ENCODE measurements at regions not wholly inside any gene's neighbourhood (a gene's known extent, or its start where the extent isn't known, plus 50 kb on each side); places are given as distances from the start of the nearest gene placed in this dataset.

DNA sequence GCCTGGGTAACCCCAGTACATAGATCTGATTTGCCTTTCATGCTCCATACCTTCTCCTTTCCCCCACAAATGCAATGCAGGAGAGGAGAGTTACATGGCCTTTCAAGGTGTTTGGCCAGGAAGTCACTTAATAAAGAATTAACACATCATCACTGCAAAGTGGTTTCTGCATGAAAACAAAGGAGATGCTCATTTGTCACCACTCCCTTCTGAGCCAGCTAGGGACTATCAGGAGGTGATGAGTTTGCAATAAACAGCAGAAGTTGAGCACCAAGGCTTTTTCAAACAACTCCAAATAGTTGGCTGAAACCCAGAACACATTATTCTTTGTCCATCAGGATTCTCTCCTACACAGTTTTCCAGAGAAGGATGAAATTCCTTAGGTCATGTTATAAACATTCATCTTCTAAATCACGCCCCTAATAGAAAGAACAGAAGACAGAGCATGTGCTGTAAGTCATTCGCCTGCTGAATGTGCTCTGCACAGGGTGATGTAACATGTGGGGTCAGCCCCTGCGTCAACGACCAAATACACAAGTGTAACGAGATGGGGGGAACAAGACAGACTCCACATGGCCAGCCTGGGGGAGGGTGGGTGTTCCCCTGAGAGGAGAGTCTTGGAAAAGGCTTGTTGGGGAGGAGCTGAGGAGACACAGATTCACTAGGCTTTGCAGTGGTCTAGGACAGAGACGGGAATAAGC is 87.3 kb upstream of the RMDN2 start:
- peak; percentile 66 to 68 for DNase-seq (ENCODE audit: low read depth in 2 of 2)

DNA sequence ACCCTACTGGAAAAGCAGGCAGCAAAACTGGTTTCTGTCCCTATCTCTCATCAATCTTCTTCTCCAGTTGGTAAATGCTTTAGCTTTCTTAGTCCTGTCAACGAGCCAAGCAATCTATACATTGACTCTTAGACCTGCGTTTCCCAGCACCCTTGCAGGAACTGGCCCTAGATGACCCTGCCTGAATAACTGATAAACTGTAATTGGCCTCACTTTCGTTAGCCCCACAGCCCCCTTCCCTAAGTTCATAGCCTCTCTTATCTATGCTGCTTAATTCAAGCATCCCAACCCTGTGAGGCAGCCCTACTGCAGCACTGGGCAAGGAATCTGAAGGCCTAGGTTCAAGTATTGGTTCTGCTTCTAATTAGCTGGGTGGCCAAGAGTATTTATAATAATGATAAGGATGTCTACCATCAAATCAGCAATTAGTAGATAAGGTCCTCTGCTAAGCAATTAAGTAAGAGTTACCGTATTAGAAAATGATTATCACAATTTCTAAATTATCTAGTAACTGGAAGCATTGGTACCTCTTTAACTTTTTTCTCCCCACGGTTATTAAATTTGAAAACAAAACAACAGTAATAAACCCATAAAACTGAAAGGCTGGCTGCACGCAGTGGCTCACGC is 86.4 kb upstream of the RMDN2 start:
- DNase-seq (ENCODE audit: low read depth in 2 of 2): no peak

DNA sequence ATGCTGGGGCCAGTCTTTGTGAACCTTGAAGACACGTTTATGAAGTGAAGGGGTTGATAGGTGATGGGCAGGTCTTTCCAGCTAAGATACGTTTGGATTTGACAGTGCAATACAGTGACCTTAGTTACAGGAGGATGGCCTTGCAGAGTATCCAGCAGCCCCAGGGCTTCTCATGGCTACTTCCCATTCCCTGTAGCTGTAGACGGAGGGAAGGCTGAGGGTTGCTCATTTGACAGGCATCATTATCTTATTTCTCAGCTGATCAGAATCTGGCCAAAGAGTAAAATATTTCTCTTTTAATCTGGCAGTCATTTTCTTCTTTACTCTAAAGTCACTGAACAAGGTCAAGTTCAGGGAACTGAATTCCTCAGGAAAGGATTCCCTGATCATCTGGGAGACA is 85.1 kb upstream of the RMDN2 start:
- DNase-seq (ENCODE audit: low read depth in 2 of 2): no peak

DNA sequence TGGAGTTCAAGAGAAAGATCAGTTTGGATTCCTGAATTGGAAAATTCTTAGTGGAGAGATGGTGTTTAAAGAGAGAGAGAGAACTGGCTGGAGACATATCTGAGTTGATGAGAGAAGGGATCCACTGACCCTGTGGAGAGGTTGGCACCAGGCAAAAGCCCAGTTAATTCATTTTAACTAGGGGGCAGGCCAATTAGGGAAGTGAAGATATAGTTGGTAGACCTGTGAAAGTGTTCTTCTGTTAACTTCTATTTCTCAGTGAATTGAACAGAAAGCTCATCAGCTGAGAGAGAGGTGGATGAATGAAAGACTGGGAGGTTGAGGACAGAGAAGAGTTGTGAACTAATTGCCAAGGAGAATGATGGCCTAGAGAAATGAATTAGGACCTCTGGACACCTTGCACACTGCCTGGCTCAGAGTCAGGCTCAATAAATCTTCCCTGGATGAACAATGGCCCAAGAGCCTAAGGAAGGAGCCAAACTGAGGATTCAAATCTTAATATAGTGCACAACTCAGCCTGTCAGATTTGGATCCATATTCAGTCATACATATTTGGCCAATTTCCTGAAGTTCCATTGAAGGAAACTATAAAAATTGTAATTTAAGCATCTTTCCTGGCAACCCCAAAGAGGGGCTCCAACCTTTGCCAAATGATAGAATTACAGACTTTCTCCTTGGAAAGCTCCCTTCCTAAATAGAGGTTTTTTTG is 82.2 kb upstream of the RMDN2 start:
- no peak for DNase-seq (ENCODE audit: low read depth in 2 of 2)

DNA sequence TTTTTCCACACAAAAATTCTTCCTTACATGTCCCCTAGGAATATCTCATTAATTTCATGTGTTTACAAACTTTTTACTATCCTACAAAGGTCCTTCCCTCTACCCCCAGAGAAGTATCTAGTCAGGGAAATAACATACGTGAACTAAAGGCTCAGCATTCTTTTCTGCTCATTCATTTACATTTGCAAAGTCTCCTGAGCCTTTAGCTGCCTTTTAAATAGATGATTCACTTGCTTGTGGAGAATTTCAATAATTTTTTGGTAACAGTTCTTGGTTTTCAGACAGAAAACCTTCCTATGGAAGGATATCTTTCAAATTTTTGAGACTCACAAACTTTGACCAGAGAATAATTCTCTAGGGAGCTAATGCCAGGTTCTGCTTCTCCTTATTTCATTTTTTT is 81.5 kb upstream of the RMDN2 start:
- DNase-seq (ENCODE audit: low read depth in 2 of 2): peak; percentile 77 to 84

DNA sequence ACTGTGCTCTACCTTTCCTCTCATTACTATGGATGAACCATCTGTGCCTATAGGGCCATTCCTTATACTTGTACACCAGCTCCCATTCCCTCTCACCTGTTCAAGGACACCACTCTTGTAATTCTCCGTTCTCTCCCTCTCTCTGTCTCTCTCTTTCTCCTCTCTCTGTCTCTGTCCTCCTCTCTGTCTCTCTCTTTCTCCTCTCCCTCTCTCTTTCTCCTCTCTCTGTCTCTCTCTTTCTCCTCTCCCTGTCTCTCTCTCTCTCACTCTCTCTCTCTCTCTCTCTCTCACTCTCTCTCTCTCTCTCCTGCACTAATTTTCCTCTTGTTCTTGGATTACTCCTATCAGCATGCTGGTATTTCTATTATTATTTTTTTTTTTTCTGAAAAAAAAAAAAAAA is 78.9 kb upstream of the RMDN2 start:
- no peak for DNase-seq (ENCODE audit: low read depth in 2 of 2)

DNA sequence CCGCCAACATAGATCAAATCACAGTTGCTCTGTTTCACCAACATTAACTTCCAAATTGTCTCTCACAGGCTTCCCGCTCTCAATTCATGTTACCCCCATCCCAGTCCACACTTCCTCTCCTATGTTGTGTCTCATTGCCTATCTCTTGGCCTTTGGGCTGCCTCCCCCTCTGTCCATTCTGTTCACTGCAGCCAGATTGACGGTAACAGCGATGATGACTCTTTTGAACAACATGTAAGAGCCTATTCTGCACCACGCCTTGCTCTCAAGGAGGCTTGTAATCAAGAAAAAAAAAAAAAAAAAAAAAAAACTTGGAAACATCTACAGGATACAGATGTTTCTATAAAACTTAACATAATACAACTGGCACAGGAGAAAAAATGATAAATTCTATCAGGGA is 77.3 kb upstream of the RMDN2 start:
- DNase-seq (ENCODE audit: low read depth in 2 of 2): no peak

DNA sequence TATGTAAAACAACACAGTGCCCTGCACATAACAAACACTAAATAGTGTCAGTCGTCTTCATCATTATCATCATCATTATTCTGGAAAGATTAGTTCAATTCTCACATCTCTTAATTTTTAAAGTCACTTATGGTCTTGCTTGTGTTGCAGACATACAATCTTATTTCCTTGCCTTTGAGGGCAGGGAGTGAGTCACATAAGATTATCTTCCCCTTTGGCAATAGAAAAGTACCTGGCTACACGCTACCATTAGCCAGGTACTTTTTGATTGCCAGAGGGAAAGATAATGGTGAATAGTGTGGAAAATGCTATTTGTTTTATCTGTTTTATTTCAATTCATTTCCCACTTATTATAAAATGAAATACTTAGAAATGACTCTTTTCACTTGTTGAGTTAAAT is 76.6 kb upstream of the RMDN2 start:
- no peak for DNase-seq (ENCODE audit: low read depth in 2 of 2)

DNA sequence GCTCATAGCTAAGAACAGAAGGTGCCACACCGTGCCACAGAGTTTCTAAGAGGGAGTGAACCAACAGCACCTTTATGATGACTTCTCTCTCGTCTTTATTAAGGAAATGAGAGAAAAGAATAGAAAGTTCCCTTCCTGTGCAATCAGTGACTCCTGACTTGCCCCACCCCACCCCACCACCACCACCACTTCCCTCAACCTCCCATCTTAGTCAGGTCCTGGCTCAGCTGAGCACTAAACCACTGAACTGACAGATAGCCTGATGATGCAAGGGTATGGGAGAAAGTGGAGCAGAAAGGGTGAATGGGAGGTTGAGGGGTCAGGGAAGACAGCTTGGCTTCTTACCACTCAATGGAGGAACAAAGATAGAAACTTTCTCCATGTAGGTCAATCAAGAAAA is 75.2 kb upstream of the RMDN2 start:
- no peak for DNase-seq (ENCODE audit: low read depth in 2 of 2)

DNA sequence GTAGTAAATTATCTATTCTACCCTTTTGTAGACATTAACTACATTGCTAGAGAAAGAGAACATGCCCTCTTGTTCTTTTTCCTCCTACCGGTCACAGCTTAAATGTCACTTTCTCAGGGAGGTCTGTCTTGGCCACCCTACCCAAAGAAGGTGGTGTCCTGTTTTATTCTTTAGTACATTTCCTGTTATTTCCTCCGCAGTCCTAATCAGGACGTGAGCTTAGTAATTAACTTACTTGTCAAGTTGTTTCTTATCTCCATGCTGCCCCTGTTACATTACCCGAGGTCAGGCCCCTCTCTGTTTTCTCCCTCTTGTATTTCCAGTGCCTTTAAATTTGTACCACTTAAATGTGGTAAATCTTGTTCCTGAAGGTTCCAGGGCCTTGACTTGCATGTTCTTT is 73.7 kb upstream of the RMDN2 start:
- no peak for DNase-seq (ENCODE audit: low read depth in 2 of 2)

DNA sequence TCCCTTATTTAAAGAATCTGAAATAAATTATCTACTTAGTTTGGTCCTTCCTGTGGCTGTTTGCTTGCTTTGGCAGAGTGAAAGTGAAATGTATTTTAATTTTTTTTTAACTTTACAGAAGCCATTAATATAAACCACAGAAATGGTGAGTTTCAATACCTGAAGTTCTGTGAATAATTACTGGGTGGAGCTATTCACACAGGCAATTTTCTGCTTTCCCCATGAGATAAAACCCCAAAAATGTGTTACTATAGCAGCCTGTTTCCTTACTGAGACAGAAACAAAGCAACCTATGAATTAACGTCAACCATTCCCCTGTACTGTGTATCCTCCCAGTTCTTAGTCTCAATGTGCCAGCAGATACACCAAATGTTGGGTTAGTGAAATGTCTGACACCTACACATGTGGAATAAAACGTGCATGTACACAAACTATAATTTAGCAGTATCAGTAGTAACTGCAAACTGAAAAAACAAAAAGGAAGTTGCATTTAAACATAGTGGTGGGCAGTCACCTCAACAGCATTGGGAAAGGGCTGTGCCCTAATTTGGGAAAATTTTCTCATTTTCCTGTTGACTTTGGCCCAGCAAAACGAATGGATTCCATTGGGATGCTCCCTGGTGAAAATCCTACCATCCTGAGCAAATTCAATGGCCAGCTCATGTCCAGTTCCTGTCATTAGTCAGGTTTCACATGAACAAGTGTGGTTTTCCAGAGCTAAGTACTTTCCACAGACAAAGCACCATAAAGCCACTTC is 73.1 kb upstream of the RMDN2 start:
- DNase-seq (ENCODE audit: low read depth in 2 of 2): no peak

DNA sequence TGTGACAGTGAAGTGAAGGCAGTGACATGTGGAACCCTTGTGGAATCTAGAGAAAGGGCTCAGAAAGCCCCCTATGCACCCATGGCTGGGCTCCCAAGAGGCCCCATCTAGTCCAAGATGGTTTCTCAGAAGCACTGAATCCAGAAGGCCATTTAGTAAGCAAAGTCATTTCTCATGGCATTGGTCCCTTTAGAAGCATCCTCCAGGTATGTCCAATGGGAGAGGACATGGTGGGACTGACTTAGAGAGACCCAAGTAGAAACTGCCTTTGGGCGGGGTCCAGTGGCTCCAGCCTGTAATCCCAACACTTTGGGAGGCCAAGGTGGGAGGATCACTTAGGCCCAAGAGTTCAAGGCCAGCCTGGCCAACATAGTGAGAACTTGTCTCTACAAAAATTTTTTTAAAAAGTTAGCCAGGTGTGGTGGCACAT is 72.5 kb upstream of the RMDN2 start:
- DNase-seq (ENCODE audit: low read depth in 2 of 2): no peak

DNA sequence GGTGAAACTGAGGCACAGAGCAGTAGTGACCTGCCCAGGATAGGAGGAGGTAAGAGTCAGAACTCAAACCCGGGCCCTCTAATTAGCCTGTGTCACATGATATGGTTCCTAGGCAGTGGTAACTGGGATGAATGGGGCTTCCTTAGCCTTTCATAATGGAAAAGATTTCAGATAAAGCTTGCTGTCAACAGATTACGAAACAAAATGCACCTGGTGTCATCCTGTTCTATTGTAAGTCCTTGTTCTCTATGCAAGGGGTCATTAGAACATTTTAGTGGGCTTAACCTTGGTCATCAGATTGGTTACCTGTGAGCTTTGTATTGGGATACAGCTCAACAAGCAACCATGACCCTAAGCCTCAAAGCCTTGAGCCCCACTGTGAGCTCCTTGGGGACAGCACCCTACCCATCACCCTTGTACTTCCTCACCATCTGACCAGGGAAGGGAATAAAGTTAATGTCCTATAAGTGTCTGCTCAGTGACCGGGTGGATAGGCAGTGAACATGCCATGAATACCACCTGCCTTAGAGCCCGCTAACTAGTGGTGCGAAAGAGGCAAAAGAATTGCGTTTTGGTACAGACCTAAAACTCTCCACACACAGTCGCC is 70.3 kb upstream of the RMDN2 start:
- no peak for DNase-seq (ENCODE audit: low read depth in 2 of 2)

DNA sequence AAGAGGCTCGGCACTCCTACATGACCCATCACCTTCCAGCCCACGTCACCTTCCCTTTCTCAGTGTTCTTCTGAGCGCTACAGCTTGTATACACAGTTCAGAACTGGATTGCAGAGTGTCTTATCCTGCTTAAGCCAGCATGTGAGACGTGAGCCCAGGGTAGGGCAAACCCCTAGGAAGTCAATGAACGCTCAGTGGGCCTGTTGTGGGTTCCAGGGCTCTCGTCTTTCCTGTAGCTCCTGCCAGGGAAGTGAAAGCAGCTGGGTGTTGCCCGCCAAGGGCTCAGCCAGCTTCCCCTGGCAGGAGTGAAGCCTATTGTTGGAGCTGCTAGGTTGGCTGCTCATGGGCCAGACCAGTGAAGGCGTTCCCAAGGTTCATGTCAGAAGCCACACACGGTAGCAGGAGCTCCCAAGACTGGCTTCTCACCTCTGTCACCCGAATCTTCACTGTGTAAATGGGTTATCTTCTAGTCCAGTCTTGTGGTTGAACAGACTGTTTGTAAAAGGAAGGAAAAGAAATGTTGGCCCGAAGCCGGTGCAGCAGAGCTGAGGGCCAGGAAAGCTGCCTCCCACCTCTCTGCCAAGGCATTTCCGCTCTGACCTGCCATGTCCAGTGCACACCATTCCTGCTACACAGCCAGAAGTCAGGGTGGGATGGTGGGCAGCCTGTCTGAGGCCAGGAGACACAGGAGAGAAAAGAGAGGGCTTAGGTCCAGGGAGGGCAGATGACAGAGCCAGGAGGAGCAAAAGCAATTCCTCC is 69.6 kb upstream of the RMDN2 start:
- no peak for DNase-seq (ENCODE audit: low read depth in 2 of 2)

DNA sequence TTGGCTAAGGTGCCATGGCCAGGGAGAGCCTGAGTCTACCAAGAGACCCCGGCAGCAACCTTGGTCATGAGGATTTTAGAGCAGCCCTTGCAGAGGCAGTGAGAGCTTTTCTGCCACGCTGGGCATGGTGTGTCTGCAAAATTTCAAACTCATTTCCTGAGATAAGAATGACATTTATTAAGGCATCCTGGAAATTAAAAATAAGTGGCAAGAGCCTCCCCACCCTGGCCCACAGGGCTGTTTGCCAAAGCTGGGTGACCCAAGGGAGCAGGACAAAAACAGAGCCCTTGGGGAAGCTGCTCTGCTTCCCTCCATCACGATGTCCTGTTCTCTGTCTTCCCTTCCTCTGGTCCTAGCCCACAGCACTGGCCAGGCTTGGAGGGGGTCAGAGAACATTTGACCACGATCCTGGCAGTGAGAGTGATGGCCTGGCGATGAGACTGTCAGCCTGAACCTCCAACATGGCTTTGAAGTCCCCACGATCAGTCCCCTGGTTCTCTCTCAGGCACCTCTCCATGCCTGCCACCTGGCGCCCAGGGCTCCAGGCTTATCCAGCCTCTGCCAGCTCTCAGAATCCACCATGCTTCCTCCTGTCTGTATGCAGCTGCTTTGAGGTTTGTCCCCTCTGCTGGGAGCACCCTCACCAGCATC is 68.9 kb upstream of the RMDN2 start:
- DNase-seq (ENCODE audit: low read depth in 2 of 2): no peak

DNA sequence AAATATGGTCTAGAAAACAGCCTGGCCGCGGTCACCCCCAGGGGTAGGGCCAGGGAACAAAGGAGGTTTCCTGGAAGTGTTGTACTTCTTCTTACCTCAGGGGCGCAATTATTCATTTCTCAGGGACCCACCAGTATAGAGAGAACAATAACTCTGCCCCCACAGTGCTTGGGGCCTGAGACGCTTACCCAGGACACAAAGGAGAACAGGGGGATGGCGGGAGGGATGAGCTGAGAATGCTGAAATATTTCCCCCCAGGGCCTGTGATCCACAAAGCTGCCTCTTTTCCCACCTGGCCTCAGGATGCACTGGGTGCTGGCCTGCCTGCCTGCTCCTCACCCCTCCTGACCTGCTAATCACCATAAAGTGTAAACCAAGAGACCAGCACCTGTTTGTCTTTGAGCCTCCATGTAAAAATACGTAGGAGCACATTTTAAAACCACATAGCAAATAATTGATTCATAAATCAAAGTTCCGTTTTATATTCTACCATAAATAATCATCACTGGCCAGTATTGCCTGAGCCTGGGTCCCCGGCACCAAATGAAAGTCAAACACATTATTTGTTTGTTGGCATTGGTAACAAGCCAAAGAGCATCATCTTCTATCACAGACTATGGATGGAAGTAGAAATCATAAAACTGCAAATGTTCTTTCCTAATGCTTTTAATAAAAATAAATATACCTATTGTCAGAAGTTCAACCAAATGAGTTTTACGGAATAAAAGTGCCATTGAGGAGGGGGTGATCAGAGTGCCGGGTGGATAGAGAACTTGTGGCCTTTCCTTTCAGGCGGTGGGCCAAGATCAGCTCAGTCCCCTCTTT is 67.3 kb upstream of the RMDN2 start:
- DNase-seq (ENCODE audit: low read depth in 2 of 2): no peak

DNA sequence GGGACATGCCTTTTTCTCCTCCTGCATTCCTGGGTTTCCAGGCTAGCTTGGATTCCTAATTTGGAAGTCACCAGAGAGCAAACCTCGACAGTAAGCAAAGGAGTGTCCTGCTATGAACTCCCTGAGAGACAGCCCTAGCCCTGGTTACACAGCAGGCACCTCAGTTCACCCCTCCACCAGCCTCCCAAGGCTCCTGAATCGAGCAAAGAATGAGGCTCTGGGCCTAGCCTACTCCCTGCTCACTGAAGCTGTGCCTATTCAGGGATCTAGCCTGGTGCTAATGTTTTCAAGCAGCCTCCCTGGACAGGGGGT is 66.7 kb upstream of the RMDN2 start:
- DNase-seq (ENCODE audit: low read depth in 2 of 2): peak; percentile 81

DNA sequence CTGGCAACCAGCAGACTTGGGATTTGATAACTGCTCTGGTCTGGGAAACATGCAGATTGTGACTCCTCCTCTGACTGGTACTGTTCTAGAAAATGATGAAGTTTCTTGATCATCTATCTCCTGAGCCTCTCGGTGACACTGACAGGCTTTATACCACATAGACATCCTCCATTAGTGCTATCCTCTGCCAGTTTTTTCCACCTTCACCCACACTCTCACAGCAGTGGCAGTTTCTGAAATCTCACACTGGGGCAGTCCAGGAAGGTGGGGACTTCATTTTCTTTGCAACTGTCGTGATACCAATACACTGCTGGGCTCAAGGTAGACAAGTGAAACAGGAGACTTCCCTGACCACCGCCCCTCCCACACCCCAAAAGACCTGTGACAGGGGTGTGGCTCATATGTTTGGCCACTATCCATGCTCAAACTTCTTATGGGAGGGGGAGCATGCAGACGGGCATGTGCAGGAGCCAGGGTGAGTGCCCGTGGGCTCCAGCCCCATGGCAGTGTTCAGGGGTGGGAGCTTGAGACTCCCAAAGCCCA is 66.3 kb upstream of the RMDN2 start:
- DNase-seq (ENCODE audit: low read depth in 2 of 2): no peak

DNA sequence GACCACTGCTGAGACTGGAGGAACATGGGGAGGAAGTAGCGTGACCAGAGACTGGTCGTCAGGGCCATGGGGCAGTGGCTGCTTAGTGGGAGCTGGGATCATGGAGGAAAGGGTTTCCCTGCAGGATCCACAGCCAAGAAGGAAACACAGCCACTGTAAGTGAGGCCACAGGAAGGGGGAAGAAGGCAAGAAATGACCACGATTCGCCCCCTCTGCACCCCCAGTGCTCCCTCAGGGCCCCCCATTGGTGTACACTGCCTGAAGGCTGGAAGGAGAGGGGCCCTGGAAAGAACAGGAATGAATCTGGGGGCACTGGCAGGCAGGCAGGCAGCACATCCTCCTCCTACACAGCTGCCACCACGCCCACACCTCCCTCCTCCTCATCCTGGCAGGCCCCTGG is 62.5 kb upstream of the RMDN2 start:
- no peak for DNase-seq (ENCODE audit: low read depth in 2 of 2)

DNA sequence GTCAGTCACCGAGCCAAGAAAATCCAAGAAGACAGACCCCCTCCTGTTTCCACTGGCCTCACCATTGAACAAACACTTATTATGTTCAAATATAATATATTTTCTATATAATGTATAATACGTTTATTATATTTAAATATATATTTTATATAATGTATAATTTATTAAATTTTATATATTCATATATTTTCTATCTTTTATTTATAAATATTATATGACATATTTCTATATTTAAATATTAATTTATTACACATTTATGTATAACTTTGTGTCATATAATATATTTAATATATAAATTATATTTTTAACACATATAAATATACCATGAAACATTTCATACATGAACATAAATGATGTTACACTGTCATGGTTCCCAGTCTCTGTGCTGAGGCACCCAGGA is 60.9 kb upstream of the RMDN2 start:
- no peak for DNase-seq (ENCODE audit: low read depth in 2 of 2)

Measured in fibroblast of skin of left quadriceps (primary cell).